NCI-H1092 treated with DMSO at 0.1 percent for 48 hours (cell line): ENCODE measurements at regions not wholly inside any gene's neighbourhood (a gene's known extent, or its start where the extent isn't known, plus 50 kb on each side); places are given as distances from the start of the nearest gene placed in this dataset.
"Not testable (repeated sequence)": the region's sequence is repeated elsewhere in the genome, so short reads cannot be mapped to it uniquely, and the experiment has no call there.

Source experiments
- DNase-seq: peaks from one replicate; lab custom pipeline; 2025; lab: John Stamatoyannopoulos, UW

DNA sequence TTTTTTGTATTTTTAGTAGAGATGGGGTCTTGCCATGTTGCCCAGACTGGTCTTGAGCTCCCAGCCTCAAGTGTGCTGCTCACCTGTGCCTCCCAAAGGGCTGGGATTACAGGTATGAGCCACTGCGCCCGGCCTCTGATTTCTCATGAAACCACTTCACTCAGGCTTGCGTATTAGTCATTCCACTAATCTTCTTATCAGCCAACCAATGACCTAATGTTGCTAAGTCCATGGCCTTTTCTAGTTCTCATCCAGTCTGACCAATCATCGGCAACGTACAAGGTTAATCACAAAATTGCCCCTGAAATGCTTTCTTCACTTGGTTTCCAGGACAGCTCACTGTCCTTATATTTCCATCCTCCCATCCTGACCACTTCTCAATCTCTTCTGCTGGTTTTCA is 605.3 kb upstream of the SLC10A2 start:
- DNase-seq: no peak

DNA sequence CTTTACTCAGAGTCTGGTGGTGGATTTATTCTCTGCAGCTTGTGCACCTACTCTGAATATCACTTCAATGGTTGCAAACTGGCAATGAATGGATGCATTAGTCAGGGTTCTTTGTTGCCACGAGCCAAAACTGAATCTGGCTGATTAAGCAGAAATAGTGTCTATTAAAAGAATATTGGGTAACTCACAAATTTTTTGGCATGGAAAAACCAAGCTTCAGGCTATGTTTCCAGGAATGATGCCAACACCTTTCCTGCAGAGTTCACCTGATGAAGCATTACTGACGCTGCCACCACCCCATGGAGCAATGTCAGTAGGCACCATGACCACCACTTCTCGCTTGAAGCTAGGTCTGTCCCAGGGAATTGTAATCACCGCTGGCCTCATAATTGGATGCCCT is 597.8 kb upstream of the SLC10A2 start:
- DNase-seq: no peak

DNA sequence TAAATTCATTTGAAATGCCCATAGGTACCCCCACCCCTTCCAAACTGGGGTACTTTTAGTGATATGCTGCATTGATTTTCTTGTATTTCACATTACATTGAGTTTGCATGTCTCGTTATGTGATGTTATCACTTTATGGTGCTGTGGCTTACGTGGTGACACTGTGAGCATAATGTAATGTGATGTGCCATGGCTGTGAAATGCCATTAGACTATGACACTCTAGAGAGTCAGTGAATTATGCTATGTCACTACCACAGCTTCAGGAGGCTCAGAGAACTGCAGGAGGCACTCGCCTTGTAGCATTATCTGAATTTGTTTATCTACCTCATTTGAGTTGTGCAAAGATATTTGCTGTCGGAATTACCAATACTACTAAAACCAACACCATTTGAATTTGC is 590.1 kb upstream of the SLC10A2 start:
- DNase-seq: no peak

DNA sequence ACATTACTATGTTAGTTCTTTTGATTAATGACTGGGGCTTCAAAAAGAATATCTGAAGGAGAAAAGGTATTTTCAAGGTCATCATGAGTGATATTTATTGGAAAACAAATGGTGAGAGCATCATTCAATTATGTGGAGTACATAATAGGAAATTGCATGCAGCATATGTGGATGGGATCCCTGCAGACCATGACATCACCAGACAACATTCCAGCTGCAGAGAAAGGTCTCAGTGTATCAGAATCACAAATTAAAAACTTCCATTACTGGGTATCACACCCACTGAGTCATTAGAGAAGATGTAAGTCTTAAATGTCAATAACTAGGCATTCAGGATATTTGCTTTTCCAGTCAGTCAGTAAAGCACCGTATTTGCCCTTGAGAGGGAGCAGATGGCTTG is 574.4 kb upstream of the SLC10A2 start:
- DNase-seq: no peak

DNA sequence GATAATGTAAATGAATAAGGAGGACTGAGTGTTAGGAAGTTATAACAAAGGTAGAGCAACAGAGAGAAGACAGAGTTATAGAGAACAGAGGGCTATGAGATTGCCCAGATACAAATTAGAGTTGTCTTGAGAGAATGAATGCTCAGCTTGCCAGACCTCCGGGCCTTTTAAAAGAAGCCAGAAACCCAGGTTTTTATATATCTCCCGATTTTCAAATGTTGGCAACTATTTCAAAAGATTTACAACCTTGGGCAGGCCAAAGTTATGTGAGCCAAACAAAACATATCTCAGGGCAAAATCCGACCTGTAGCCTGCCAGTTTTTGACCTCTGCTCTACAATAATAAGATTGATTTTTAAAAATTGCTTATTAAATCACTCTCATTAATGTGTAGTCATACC is 573.1 kb upstream of the SLC10A2 start:
- no peak for DNase-seq

DNA sequence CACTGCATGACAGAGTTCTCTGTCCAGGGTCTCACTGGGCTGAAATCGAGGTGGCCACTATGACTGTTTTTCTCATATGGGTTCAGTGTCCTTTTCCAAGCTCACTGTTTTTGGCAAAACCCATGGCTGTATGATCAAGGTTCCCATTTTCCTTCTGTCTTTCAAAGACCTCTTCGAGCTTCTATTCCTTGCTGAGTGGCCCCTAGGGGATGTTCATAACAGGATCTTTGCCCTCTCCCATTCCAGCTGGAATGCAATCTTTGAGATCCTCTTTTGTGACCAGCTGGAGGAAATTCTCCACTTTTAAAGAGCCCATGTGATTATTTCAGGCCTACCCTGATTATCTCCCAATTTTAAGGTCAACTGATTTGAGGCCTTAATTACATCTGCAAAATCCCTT is 572.5 kb upstream of the SLC10A2 start:
- DNase-seq: no peak

DNA sequence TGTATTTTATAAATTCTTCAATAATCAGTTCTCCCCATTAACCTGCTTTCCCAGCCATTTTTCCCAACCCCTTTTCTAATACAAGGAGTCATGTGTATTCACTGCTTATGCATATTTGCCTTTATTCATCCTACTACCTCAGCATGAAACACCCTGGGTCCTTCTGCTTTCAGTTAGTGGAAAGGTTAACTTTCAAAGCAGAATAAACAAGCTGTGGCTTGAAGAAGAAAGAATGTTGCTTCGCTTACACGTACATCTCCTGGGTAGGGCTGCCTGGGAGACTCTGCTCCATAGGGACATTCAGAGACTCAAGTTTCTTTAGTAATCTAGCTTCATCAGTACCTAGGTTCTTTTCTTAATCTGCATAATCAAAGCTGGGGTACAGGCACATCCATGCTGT is 567.8 kb upstream of the SLC10A2 start:
- no peak for DNase-seq

DNA sequence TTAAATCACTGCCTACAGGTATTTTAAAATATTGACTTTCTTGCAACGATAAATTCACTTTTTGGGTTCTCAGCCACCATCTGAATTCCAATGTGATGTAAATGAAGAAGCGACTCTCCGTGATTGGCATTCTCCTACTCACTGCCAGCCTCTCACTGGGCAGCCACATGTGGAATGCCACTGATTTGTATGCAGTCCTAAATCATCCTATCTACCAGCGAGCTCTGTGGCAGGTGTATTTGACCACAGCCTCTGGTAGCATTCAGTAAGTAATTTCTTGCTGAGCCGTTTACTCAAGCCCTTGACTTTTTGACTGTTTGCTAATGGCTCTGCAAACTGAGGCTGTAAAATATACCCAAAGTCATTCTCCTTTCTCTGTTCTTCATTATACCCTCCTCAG is 559.0 kb upstream of the SLC10A2 start:
- peak; percentile 66 for DNase-seq

DNA sequence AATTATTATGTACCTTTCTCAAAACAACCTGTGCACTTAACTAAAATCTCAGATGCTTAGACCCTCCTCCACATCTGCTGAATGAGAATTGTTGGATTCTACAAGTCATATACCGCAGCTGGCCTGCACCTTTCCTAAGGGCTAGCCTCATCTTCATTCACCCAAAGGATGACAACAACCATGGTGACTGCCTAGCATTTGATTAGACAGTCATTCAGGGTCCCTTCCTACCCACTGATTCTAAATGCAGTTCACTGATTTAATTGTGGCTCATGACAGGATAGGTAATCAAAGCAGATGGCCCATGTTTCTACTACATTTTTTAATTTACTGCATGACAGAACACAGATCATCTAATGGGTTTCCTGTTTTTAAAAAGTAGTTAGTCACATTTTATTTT is 551.9 kb upstream of the SLC10A2 start:
- no peak for DNase-seq

DNA sequence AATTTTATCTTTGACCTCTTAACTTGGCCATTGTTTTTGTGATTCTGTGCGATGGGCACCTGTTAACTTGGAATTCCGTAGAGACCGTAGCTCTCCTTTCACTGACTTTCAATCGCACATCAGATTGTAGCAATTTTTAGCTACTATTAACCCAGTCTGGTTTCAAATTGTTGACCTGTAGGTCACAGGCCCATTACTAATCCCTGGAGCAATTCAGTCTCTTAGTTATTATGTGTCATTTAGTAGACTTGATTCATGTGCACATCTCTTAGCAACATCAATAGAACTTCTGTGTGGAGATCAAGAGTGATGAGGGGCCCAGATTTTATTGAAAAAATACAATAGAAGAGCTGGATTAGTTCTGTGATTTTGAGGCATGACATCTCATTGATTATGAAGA is 549.6 kb upstream of the SLC10A2 start:
- no peak for DNase-seq

DNA sequence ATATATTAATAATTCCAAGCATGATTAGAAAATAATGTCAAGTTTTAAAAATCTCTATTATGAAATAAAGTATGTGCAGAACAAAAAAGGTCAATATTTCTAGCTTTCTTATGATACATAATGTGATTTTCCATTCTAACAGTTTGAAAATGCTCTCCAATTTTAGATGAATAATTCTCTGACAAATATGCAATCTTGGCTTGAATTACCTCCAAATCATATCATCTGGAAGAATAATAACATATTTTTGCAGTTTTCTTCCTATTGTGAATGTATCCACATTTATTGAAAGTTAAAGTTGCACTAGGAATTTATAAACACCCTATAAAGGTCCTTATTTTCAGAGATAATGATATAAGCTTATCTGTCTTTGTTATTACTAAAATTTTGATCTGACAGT is 548.5 kb upstream of the SLC10A2 start:
- DNase-seq: no peak

DNA sequence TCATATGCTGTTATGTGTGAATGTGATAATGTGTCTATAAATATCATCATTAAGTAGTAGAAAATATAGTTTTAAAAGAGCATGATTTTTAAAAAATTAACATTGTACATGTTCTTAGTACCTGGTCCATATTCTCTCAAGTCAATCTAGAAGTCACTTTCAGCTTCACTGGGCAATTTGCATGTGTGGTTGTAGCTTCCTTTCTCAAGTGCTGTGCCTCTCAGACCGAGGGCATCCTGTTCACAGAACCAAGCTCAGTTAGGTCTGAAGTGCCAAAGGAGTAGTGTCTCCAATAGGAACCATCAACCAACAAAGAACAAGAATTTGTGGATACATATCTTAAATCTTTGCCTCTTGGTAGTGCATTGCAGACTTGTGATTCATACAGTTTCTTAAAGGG is 541.8 kb upstream of the SLC10A2 start:
- DNase-seq: no peak

DNA sequence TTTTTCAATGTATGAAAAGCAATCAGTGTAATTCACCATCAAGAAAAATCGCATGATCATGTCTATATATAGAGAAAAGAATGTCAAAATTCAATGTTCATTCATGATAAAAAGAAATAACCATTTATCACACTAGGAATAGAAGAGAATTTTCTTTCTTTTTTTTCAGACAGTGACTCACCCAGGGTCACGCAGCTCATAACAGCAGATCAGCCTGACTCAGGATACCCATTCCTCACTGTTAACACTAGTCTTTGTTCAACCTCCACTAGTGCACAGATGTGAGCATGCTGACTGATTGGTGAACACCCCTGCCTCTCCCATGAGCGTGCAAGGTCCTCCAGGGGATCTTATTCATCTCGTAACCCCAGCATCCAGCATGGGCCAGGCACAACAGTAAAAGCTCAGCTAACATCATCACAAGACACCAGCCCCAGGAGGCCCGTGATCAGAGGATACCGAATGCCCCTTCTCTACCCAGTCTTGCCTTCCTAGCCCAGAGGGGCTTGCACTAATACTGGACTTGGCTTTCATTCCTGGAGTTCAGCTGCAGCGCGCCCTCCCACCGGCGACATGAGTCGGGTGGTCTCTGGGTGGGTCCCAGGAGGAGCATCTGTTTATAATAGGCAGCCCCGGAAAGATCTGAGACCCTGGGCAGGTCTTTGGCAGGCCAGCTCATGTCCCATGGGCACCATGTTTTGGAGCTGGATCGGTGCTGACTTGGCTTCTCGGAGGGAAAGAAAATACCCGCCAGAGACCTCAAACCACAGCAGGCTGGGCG is 539.5 kb upstream of the SLC10A2 start:
- no peak for DNase-seq

DNA sequence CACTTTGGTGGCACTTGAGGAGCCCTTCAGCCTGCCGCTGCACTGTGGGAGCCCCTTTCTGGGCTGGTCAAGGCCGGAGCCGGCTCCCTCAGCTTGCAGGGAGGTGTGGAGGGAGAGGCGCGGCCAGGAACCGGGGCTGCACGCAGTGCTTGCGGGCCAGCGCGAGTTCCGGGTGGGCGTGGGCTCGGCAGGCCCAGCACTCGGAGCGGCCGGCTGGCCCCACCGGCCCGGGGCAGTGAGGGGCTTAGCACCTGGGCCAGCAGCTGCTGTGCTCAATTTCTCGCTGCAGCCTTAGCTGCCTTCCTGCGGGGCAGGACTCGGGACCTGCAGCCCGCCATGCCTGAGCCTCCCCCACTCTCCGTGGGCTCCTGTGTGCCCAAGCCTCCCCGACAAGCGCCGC is 533.7 kb upstream of the SLC10A2 start:
- DNase-seq: not testable (repeated sequence)

DNA sequence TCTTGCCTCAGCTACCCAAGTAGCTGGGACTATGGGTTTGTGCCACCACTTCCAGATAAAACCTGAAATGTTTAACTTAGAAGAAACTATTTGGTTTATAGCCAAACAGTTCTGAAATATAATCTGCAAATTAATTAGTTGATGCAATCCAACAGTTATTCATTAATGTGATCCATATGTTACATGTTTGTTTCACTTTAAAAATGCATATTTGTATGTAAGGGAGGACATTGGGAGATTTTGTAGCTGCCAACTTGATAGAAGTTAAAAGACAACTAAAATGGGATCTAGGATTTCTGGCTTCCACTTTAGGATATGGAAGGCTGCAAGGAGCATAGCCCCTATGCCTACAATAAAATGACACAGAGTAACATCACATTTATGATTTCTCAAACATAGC is 532.5 kb upstream of the SLC10A2 start:
- no peak for DNase-seq

DNA sequence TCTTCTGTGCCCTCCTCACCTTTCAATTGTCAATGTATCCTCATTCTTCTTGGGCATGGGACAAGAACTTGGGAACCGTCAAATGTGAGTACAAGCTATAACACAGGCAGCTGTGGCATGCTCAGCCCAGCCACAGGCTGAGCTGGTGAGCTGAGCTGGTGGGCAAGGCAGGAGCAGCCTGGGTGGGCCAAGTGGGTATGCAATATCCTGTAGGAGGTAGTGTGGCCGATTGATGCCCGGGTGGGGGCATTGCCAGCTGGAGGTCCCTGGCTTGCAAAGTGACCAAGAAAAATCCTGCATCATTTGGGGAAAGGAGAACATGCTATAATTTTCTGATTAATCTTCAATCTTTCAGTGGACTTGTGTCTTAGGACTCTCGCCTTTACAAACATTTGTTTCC is 507.2 kb upstream of the SLC10A2 start:
- no peak for DNase-seq

DNA sequence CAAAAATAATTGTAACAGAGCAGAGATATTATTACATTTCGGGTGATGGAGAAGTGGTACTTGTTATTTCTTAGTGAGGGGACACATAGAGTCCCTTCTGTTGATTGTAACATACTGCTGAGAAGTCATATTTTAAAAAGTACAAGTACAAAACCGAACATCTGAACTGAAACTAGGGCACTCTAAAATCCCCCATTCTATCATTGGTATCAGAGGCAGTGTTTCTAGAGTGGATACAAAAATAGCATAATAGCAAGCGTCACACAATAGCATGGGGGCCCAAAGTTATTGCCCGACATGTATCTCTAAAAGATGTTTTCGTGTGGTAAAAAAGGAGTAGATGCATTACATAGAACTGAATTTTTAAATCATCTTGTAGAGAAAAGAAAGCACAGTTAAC is 502.1 kb upstream of the SLC10A2 start:
- DNase-seq: no peak

DNA sequence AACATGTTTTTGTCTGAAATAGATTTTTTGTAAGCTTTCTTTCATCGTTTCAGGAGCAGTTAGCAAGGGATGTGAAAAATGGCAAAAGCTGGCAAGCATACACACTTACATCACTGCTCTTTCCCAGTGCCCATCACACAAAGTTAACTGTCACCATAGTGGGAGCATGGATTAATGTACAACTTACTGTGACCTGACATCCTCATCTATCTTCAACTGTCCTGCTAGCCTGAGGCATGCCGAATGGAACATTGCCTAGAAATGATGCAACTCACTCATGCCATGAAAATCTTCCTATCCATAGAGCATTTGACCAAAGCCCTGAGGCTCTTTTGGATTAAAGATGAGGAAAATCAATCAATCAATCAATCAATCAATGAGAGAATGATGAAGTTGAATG is 491.7 kb upstream of the SLC10A2 start:
- DNase-seq: no peak

DNA sequence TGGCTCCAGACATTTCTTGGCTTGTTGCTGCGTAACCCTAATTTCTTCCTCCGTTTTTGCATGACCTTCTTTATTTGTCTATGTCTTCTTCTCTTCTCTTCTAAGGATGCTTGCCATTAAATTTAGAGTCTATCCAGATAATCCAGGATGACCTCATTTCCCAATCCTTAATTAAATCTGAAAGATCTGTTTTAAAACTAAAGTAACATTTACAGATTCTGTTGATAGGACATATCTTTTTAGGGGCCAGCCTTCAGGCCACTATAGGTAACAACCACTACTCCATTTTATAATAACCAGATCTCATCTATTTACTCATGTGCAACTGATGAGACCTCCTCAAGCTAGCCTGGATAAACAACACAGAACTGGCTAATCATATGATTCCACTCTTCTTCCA is 490.5 kb upstream of the SLC10A2 start:
- no peak for DNase-seq

DNA sequence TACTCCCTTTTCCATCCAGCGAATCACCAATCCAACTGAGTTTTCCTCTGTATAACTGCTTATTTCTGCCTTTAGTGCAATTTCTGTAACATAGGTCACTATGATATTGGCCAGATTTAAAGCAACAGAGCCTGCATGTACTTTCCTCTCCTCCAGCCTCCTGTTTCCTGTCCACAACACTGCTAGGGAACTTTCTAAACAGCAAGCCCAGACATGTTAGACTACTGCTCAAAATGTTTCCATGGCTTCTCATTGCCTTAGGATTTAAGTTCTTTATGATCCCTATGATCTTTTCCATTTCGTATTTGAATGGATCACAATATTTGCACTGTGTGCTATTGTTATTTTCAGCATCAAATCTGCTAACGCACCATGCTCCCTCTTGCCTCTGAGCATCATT is 481.7 kb upstream of the SLC10A2 start:
- no peak for DNase-seq

DNA sequence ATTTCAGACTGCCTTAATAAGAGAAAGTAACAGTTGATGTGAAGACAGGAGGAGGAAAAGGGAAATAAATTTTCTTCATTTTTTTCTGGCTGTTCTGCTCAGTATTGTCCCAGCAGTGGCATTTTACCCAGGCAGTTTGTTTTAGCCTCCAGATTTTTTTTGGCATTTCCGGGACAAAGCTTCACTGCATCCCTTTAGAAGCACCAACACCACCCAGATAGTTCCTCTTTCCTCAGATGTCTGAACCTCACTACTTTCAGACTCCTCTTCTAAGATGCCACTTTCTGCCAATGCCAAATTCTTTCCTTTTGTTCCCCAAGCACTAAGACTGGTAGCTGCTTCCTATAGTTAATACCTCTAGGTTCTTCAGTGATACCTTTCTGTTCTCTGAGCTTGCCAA is 480.1 kb upstream of the SLC10A2 start:
- DNase-seq: no peak

DNA sequence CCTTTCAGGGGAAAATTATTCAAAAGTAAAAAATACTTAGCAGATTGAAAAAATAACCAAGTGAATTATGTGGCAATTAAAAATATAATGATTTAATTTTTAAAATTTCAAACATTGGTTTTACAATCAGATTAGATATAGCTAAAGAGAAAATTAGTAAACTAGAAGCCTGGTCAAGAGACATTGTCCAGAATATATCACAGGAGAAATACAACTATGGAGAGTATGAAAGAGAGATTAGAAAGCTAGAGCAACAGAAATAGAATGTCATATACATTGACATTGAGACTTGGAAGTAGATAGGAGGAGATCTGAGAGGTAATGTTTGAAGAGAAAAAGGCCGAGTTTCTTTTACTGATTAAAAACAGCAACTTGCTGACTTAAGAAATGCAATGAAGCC is 476.4 kb upstream of the SLC10A2 start:
- peak; percentile 10 for DNase-seq

DNA sequence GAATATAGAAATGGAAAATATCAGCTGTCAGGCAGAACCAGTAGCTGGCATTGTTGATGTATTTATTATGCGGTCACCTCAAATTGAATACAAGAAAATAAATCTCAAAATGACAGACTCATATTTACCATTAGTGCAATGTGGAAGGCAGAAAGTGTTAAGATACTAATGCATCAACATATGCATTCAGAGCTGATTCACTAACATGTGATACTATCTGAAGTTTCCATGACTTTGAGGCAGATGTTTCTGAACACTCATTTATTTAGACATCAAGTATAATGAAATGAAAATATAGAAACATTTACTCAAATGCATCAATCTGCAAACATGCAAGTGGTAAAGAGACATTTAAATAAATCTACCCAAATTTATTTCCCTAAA is 474.2 kb upstream of the SLC10A2 start:
- no peak for DNase-seq

DNA sequence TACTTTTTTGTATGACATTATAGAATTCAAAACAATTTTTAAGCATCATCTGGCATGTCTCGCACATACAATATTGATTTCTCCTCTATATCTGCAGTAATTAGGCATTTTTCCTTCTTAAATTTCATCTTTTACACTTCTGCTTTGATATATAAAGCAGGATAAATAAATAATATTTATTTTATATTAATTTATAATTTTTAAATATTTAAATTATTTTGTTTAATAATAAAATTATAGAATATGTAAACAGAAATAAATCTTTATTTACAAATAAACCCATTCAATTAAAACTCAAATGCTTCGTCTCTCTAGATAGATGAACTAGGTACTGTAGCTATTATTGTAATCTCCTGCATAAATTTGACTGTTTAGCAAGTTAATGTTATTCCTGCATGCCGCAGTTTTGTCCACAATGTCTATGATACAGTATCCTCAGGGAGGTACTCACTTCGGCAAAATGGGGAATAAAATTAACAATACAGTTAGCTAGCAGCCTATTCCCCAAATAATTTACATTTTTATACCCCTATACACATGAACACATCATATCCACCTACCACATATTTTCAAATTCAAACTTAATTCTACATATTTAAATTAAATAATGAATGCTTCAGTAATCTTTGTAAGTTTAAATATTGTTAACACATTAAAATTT is 473.6 kb upstream of the SLC10A2 start:
- peak; percentile 51 for DNase-seq
